WI38 (cell line): ENCODE measurements at regions not wholly inside any gene's neighbourhood (a gene's known extent, or its start where the extent isn't known, plus 50 kb on each side); places are given as distances from the start of the nearest gene placed in this dataset.
A peak's percentile ranks its signal among the peaks of the same experiment; 100 is the strongest.

Experiments used
- H3K4me3 ChIP-seq: 2 replicates; pipeline ENCODE4 v1.5.1; 2011; ENCODE audit warnings: low read depth, mild to moderate bottlenecking, control low read depth, low read length
- CTCF ChIP-seq: IDR thresholded peaks from 2 replicates; pipeline ENCODE4 v1.5.1; 2012; ENCODE audit warnings: low read depth, mild to moderate bottlenecking, control low read depth, low read length

- no peak overlapping the region for H3K4me3 ChIP-seq
- TF ChIP-seq CTCF: no peak
These were observed 124.0 kb upstream of the HPF1 start for GRCh38 chr4:169881769-169882168.

GRCh38 chr4:169870507-169870906 is 112.8 kb upstream of the HPF1 start:
- no peak for TF ChIP-seq CTCF
- no peak overlapping the region for H3K4me3 ChIP-seq

DNA sequence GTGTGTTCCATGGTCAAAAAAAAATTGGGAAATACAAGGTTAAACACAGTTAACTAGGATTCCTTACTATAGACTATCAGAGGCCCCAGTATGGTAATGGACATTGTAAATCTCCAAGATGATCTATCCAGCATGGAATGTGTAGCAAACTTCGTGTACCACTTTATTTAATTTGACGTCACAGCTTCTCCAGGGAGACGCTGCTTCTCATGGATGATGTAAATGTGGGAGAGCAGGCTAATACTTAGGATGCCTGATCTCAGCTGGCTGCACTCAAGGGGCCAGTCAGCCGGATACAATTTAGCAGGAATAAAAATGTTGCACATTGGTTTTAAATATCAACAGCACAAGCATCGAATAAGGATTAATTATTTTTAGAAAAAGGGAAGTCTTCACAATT is 111.7 kb upstream of the HPF1 start:
- no peak overlapping the region for H3K4me3 ChIP-seq
- TF ChIP-seq CTCF: no peak

DNA sequence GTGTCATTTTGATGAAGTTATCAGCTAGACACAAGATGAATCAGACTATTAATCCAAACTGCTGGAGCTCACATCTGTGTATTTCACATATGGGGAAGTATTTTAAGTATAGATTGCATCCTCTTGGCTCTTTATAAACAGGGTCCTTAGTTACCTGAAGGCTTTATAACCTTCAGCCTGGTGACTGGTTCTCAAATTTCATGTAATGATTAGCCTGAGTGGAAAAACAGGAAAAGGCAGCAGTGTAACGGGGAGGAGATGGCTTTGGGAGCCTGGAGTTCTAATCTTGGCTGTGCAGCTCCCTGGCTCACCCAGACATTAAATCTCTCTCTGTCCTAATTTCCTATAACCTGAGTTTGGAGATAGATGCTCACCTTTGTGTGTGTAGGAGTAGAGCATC is 103.8 kb upstream of the HPF1 start:
- H3K4me3 ChIP-seq: no peak overlapping the region
- TF ChIP-seq CTCF: no peak

DNA sequence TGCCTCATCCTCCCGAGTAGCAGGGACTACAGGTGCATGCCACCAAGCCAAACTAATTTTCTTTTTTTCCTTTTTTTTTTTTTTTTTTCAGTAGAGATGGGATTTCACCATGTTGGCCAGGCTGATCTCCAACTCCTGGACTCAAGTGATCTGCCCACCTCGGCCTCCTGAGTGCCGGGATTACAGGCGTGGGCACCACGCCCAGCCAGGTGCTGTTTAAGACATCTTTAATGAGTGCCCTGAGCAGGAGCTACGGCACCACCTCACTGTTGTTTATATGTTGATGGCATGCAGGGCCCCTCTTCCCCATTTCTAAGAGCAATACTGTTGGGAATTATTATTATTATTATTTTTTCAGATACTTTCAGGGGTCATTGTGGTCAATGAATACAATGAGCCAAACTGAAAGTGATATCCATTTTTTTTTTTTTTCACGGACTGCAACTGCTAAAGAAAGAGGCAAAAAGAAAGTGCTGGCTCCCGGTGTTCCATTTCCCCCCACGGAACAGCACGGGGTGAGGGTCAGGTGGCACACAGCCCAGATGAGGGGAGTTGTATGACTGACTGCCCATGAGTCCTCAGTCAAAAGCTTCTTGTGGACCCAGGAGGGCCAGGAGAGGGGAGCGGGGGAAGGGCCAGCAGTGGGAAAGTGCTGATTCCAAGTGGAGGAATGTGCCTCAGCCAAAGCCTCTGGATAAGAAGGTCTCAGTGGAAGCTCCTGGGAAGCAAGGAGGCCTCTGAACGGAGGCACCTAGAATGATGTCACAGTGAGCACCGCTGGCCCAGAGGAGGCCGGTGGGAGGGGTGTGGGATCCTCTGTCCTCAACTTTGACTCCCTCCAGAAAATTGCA is 101.8 kb upstream of the HPF1 start:
- no peak for TF ChIP-seq CTCF
- peak overlapping the region; percentile 30; the same call in 1 of the 2 replicates for H3K4me3 ChIP-seq

DNA sequence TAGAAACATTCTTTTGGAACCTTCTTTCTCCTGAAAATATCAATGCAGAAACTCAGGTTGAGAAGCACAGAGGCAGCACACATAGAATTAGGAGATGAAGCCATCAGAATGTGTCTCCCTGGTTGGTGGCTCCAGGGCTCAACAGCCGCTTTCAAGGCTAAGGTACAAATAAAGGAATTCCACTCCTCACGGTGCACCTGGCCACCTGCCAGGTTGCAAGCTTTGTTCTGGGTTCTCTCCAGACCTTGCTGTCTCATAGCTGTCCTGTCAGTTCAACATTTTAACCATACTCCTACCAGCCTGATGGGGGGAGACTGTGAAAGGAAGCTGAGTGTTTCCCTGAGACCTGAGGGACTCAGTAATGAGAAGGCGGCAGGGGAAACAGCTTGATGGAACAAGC is 96.3 kb upstream of the HPF1 start:
- H3K4me3 ChIP-seq: no peak overlapping the region
- TF ChIP-seq CTCF: no peak

DNA sequence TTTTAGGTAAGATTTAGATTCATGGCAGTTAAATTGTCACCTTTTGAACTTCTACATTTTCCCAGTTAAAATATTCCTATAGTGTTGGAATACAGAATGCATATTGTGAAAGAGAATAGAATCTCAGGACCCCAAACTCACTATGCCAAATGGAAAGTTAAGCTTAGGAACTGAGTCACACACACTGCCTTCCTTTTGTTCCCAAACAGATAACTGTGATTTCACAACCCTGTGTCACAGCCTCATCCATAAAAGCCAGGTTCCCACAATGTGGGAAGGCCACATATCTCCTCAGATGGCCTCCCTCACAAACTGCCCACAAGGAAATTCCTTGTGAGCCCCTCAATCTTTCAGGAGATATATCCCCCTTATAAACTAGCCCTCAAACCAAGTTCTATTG is 94.7 kb upstream of the HPF1 start:
- no peak overlapping the region for H3K4me3 ChIP-seq
- TF ChIP-seq CTCF: no peak
